ENCODE measurements at regions not wholly inside any gene's neighbourhood (a gene's known extent, or its start where the extent isn't known, plus 50 kb on each side); places are given as distances from the start of the nearest gene placed in this dataset.

GRCh38 chr12:40156021-40156764 lies 50.3 kb upstream of the SLC2A13 start:
- Mint-ChIP-seq H3K36me3 (ENCODE audit: low read depth) (no peaks in the 10 kb centered on the region), H3K9me3 (ENCODE audit: insufficient read depth) (peaks cover 4% of the 10 kb centered on the region), H3K27me3 (ENCODE audit: low read depth) (peaks cover 18% of the 10 kb centered on the region), H3K27ac (no peak overlapping the region), H3K4me3 (no peak overlapping the region), H3K4me1 (ENCODE audit: low read depth) (peaks cover 6% of the 10 kb centered on the region)
- ATAC-seq (no peak), DNase-seq (no peak)
- ChIA-PET CTCF (interaction anchor here (0.9 kb wide), 1 partner anchor 11 kb away, joined by 3 read pairs; no protein-coding TSS in a partner anchor), POLR2A (no interaction called here)
